Muscle of leg (tissue), 3 donors: ENCODE measurements at regions not wholly inside any gene's neighbourhood (a gene's known extent, or its start where the extent isn't known, plus 50 kb on each side); places are given as distances from the start of the nearest gene placed in this dataset.
"Not testable (repeated sequence)": the region's sequence is repeated elsewhere in the genome, so short reads cannot be mapped to it uniquely, and the experiment has no call there.

Experiments used
- DNase-seq: peaks from one replicate; pipeline ENCODE4 v3.0.0; 2013
- H3K27ac ChIP-seq: one replicate; pipeline ENCODE4 v1.5.1; 2013; ENCODE audit warnings: mild to moderate bottlenecking, low read length, control low read depth
- H3K27me3 ChIP-seq: one replicate; pipeline ENCODE4 v1.6.1; 2013; ENCODE audit warnings: low read length; ENCODE audit not compliant: control insufficient read depth, insufficient read depth
- H3K36me3 ChIP-seq: one replicate; pipeline ENCODE4 v1.6.1; 2013; ENCODE audit warnings: low read length; ENCODE audit not compliant: control insufficient read depth, insufficient read depth
- H3K4me1 ChIP-seq: one replicate; pipeline ENCODE4 v1.6.1; 2013; ENCODE audit warnings: low read length; ENCODE audit not compliant: control insufficient read depth, insufficient read depth
- H3K4me3 ChIP-seq: one replicate; pipeline ENCODE4 v1.5.1; 2013; ENCODE audit warnings: low read length, control low read depth
- H3K9me3 ChIP-seq: replicated peaks from 2 replicates; pipeline ENCODE4 v1.6.1; 2013; ENCODE audit warnings: low read depth, low read length; ENCODE audit not compliant: control insufficient read depth
- WGBS: methylation state at CpG from one replicate; pipeline ENCODE4 v1.1.5; 2013; ENCODE audit warnings: missing lambda C conversion rate; ENCODE audit not compliant: insufficient coverage; 5-methylcytosine and 5-hydroxymethylcytosine counted together

DNA sequence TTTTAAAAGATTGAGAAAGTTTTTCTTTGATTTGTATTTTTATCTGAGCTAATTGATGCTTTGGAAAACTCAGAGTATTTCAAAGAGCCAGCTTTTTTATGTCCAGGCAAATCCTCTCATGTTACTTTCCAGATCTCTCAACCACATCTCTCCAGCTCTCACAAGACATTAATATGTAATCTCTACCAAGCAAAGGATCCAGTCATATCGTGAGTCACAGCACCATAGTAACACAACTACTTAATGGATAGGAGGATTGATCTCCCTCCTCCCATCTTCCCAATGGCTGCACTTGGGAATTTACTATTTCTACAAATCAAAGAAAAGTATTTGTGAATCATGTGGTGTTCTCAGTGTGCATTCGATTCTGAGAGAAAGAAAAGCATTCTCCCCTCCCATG is 63.3 kb downstream of the POU4F1 start:
- no peaks in the 10 kb centered on the region for H3K9me3 ChIP-seq
- no peaks in the 10 kb centered on the region for H3K36me3 ChIP-seq
- WGBS, result no CpG with 5 or more reads among the region's 2 CpGs
- H3K4me1 ChIP-seq, result no peaks in the 10 kb centered on the region
- H3K27ac ChIP-seq, result no peak overlapping the region
- H3K4me3 ChIP-seq, result no peak overlapping the region
- no peak for DNase-seq
- no peaks in the 10 kb centered on the region for H3K27me3 ChIP-seq

DNA sequence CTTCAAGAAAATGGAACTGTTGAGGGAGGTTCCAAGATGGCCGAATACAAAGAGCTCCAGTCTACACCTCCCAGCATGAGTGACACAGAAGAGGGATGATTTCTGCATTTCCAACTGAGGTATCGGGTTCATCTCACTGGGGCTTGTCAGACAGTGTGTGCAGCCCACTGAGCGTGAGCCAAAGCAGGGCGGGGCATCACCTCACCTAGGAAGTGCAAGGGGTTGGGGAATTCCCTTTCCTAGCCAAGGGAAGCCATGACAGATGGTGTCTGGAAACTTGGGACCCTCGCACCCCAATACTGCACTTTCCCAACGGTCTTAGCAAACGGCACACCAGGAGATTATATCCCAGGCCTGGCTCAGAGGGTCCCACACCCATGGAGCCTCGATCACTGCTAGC is 77.3 kb downstream of the POU4F1 start:
- not testable (repeated sequence) for H3K27ac ChIP-seq, H3K27me3 ChIP-seq, DNase-seq, H3K4me3 ChIP-seq, H3K9me3 ChIP-seq, H3K4me1 ChIP-seq, H3K36me3 ChIP-seq
- 93% methylated on average over 6 of the region's 8 CpGs for WGBS

DNA sequence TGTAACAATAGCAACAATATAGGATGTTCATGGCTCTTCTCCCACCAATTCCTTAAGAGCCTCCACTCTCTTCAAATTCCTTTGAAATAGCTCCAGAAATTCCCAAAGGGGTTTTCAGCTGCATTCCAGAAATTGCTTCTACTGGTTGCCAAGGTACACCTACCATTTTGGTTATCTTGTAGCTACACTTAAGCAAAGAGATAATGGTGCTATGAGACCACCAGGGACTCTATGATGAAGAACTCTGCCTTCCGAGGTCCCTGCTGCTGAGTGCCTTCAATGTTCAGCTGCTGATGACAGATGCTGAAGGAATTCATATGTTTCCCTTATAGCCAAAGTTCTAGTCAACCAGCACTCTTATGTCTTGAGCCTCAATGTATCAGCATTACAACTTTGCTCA is 78.4 kb downstream of the POU4F1 start:
- 44% methylated on average over 1 of the region's 1 CpG for WGBS
- H3K4me1 ChIP-seq, result no peaks in the 10 kb centered on the region

DNA sequence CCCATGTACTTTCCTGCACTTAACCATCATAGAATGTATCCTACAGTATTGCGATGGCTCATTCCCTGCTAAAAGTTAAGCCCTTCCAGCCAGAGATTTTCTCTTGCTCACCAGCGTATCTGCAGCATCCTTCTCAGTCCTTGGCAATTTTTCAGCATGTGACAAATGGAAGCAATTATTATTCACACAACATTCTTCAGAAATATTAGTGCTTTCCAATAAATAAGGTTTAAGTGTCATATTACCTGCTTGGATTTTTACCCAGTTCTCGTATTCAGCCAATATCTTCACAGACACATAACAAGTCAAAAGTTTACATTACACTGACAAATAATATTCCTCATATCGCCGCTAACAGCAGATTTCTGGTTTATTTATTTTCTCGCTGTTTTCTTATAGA is 82.3 kb downstream of the POU4F1 start:
- no peak overlapping the region for H3K27ac ChIP-seq
- no peaks in the 10 kb centered on the region for H3K27me3 ChIP-seq
- DNase-seq, result peak; percentile 75
- 78% methylated on average over 1 of the region's 6 CpGs for WGBS
- H3K9me3 ChIP-seq, result peaks cover 6% of the 10 kb centered on the region
- H3K4me3 ChIP-seq, result no peak overlapping the region
- H3K36me3 ChIP-seq, result no peaks in the 10 kb centered on the region
- no peaks in the 10 kb centered on the region for H3K4me1 ChIP-seq

More for the DNA sequence above, 78.4 kb downstream of the POU4F1 start:
- no peak for DNase-seq
- Histone ChIP-seq H3K9me3 (peaks cover 2% of the 10 kb centered on the region), H3K27ac (no peak overlapping the region), H3K4me3 (no peak overlapping the region), H3K36me3 (no peaks in the 10 kb centered on the region), H3K27me3 (no peaks in the 10 kb centered on the region)

DNA sequence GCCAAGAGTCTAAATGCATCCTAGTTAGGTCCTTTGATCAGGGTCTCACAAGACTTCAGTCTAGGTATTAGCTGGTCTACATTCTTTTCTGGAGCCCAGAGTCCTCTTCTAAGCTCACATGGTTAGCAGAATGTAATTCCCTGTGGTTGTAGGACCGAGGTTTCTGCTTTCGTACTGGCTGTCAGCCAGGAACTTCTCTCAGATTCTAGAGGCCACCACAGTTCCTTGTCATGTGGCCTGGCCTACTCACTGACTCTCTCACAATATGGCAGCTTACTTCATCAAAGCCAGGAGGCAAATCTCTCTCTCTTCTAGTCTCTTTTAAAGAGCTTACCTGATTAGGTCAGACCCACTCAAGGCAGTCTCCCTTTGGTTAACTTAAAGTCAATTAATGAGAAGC is 82.9 kb downstream of the POU4F1 start:
- Histone ChIP-seq H3K9me3 (peaks cover 6% of the 10 kb centered on the region), H3K4me3 (no peak overlapping the region), H3K4me1 (no peaks in the 10 kb centered on the region), H3K27ac (no peak overlapping the region), H3K36me3 (no peaks in the 10 kb centered on the region), H3K27me3 (no peaks in the 10 kb centered on the region)
- WGBS, result 64% methylated on average over 2 of the region's 2 CpGs
- no peak for DNase-seq

DNA sequence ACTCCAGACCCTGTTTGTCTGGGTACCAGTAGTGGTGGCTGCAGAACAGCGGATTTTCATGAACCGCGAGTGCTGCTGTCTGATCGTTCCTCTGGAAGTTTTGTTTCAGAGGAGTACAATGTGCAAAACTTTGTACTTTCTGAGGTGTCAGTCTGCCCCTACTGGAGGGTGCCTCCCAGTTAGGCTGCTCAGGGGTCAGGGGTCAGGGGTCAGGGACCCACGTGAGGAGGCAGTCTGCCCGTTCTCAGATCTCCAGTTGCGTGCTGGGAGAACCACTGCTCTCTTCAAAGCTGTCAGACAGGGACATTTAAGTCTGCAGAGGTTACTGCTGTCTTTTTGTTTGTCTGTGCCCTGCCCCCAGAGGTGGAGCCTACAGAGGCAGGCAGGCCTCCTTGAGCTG is 84.9 kb downstream of the POU4F1 start:
- not testable (repeated sequence) for H3K27me3 ChIP-seq, H3K36me3 ChIP-seq, H3K4me1 ChIP-seq, H3K4me3 ChIP-seq, DNase-seq, H3K27ac ChIP-seq, H3K9me3 ChIP-seq
- 86% methylated on average over 4 of the region's 7 CpGs for WGBS

DNA sequence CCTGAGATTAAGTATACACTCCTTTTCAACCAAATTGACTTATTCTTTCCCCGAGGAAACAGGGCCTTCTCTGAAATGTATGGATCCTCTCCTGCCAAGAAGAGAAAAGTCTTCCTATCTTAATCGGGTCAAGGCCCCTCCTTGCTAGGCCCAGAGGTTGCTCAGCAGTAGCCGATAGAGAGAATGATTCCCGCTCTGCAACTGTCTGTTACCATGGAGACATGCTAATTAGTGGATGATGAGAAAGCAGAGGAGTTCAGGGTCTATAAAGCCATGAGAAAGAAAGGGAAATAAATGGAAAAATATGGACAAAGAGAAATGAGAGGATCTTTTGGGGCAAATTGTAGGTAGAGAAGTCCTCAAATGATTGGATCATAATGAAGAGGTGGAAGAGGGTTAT is 103.5 kb downstream of the POU4F1 start:
- Histone ChIP-seq H3K27ac (no peak overlapping the region), H3K9me3 (no peaks in the 10 kb centered on the region), H3K27me3 (no peaks in the 10 kb centered on the region), H3K4me1 (no peaks in the 10 kb centered on the region), H3K36me3 (no peaks in the 10 kb centered on the region), H3K4me3 (no peak overlapping the region)
- DNase-seq, result no peak
- WGBS, result 53% methylated on average over 4 of the region's 4 CpGs

DNA sequence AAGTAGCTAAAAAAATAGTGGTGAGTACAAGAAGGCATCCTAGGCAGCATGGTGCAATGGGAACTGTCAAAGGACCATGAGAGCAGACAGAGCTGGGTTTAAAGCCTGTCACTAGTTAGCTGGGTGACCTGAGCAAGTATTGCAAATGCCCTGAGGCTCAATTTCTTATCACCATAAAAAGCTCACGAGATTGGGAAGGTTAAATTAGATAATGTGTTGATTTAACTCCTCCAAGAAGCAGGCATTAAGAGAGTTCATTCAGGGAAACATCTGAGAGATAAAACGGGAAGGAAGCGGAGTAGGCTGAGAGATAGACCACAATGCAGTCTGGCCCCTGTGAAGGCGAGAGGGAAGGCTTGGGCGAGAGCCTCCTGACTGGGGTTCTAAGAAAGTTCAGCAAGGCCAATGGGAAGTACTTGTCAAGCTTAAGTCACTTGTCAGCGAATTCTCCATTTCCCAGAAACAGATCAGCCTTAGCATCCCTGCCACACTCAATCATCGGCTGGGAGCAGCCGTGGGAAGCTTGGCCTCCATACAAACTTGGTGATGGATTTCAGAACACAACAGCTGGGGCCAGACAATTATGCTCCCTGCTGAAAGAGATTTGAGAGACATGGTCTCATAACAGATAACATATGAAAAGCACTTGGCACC is 105.5 kb downstream of the POU4F1 start:
- Histone ChIP-seq H3K9me3 (no peaks in the 10 kb centered on the region), H3K27ac (no peak overlapping the region), H3K4me3 (no peak overlapping the region), H3K36me3 (no peaks in the 10 kb centered on the region), H3K4me1 (no peaks in the 10 kb centered on the region), H3K27me3 (no peaks in the 10 kb centered on the region)
- DNase-seq, result peak; percentile 65
- WGBS, result 71% methylated on average over 5 of the region's 8 CpGs

DNA sequence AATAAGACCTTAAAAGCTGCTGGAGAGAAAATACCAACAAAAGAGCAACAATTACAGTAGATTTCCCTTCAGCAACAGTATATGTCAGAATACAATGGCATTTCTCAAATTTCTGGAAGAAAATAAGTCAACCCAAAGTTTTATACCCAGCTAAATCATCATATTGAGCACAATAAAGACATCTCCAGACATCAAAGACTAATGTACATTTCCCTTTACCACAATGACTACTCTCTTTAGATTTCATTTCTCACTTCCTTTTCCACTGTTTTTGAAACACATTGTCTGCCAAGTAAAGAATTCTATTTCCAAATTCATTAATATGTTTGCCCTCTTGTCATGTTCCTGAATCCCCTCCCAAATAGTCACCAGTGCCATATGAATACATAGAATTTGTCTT is 111.4 kb downstream of the POU4F1 start:
- Histone ChIP-seq H3K27ac (no peak overlapping the region), H3K36me3 (no peaks in the 10 kb centered on the region), H3K4me1 (no peaks in the 10 kb centered on the region), H3K9me3 (no peaks in the 10 kb centered on the region), H3K27me3 (no peaks in the 10 kb centered on the region), H3K4me3 (no peak overlapping the region)
- DNase-seq, result no peak

DNA sequence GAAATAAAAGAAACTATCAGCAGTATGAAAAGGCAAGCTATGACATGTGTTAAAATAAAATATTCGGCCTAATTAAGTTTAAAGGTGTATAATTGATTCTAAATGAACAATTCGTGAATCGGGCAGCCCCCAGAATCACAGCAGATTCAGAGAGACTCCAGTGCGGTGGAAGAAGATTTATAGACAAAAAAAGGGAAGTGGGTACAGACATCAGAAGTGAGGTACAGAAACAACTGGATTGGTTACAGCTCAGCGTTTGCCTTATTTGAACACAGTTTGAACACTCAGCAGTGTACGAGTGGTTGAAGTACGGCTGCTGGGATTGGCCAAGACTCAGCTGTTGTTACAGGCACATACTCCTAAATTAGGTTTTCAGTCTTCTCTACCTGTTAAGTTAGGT is 113.1 kb downstream of the POU4F1 start:
- not testable (repeated sequence) for H3K9me3 ChIP-seq, H3K36me3 ChIP-seq, H3K27me3 ChIP-seq, DNase-seq, H3K4me3 ChIP-seq, H3K27ac ChIP-seq, H3K4me1 ChIP-seq
- WGBS, result 84% methylated on average over 5 of the region's 7 CpGs

DNA sequence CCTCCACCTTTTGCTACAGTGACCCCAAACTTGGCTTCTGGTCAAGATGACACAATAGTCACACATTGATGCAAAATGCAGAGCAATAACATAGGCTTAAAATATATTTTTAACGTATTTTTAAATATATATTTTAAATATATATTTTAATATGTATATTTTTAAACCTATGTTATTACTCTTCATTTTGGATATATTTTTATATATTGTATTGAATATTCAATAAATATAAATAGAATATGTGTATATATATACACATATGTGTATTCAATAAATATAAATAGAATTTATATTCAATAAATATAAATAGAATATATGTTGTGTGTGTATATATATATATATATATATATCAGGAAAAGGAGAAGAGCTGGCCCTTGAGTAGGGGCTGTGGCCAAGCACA is 115.6 kb downstream of the POU4F1 start:
- H3K4me3 ChIP-seq, result no peak overlapping the region
- no peaks in the 10 kb centered on the region for H3K9me3 ChIP-seq
- H3K36me3 ChIP-seq, result no peaks in the 10 kb centered on the region
- no peak overlapping the region for H3K27ac ChIP-seq
- H3K4me1 ChIP-seq, result no peaks in the 10 kb centered on the region
- WGBS, result no CpG with 5 or more reads among the region's 1 CpG
- DNase-seq, result no peak
- no peaks in the 10 kb centered on the region for H3K27me3 ChIP-seq
